Breast epithelium (tissue), 4 donors: ENCODE measurements at regions not wholly inside any gene's neighbourhood (a gene's known extent, or its start where the extent isn't known, plus 50 kb on each side); places are given as distances from the start of the nearest gene placed in this dataset.

Experiments used
- DNase-seq, 2 donors: peaks; one replicate each; pipeline ENCODE4 v3.0.0-alpha.2; 2019; ENCODE audit warnings: low spot score in 2 of 2
- H3K27ac ChIP-seq, 2 donors: fragments of 200-600 bp; sonication (generic) in 1 of 2; one replicate each; pipeline ENCODE4 v1.5.1; 2016 to 2019; ENCODE audit warnings: mild to moderate bottlenecking in 1 of 2
- H3K27me3 ChIP-seq, 2 donors: fragments of 200-600 bp; sonication (generic) in 1 of 2; one replicate each; pipeline versions ENCODE4 v1.5.1 to v1.6.0; 2017 to 2019; ENCODE audit warnings: control low read depth in 1 of 2, mild to moderate bottlenecking in 1 of 2
- H3K36me3 ChIP-seq: fragments of 200-600 bp; one replicate; pipeline ENCODE4 v1.5.1; 2019
- H3K4me1 ChIP-seq, 2 donors: fragments of 200-600 bp; sonication (generic); one replicate each; pipeline ENCODE4 v1.5.1; 2016 to 2019; ENCODE audit warnings: control low read depth in 1 of 2
- H3K4me3 ChIP-seq, 3 donors: fragments of 200-600 bp; sonication (generic); 1 replicate in 2 of 3; 2 replicates in 1 of 3; pipeline ENCODE4 v1.5.1; 2016 to 2019; ENCODE audit warnings: mild to moderate bottlenecking in 3 of 3, moderate library complexity in 2 of 3
- H3K9me3 ChIP-seq, 2 donors: fragments of 200-600 bp; sonication (generic) in 1 of 2; one replicate each; pipeline ENCODE4 v1.5.1; 2016 to 2019; ENCODE audit warnings: control low read depth in 1 of 2
- CTCF ChIP-seq, 3 donors: fragments of 450-650 bp; IDR thresholded peaks; one replicate each; pipeline ENCODE4 v1.5.1; 2016 to 2017; ENCODE audit warnings: antibody characterized with exemption in 3 of 3, mild to moderate bottlenecking in 3 of 3, moderate library complexity in 3 of 3
- POLR2A ChIP-seq: fragments of 450-650 bp; IDR thresholded peaks from one replicate; pipeline ENCODE4 v1.6.1; 2016; ENCODE audit warnings: antibody characterized with exemption, mild to moderate bottlenecking, moderate library complexity
- POLR2AphosphoS5 ChIP-seq, 3 donors: sonication (generic); formaldehyde crosslinking; IDR thresholded peaks; one replicate each; pipeline ENCODE4 v1.6.1; 2017; ENCODE audit warnings: antibody characterized with exemption in 3 of 3
- intact Hi-C: fragments of 100-400 bp; cut with DNase I; formaldehyde crosslinking; loops from one replicate; pipeline ENCODE4 v1.15.1; 2023; ENCODE audit warnings: low total_unique reads

GRCh38 chr6:7000825-7001777 lies 106.7 kb upstream of the RREB1 start:
- H3K27ac ChIP-seq, result no peak overlapping the region
- no peak for TF ChIP-seq CTCF (IDR thresholded peaks at IDR 0.05)
- TF ChIP-seq POLR2A, result no peak
- TF ChIP-seq POLR2AphosphoS5 (IDR thresholded peaks at IDR 0.05), result no peak
- no peak for DNase-seq

GRCh38 chr6:7003041-7003440 lies 104.7 kb upstream of the RREB1 start:
- no peak for DNase-seq

More at GRCh38 chr6:7000825-7001777, 106.7 kb upstream of the RREB1 start:
- Histone ChIP-seq H3K9me3 (no peaks in the 10 kb centered on the region), H3K27me3 (no peaks in the 10 kb centered on the region), H3K36me3 (no peaks in the 10 kb centered on the region), H3K4me1 (no peaks in the 10 kb centered on the region), H3K4me3 (no peak overlapping the region)
- intact Hi-C loops, result no loop called here

GRCh38 chr6:7004581-7005297 lies 103.0 kb upstream of the RREB1 start:
- no peak for DNase-seq
- no peak for TF ChIP-seq POLR2AphosphoS5 (IDR thresholded peaks at IDR 0.05)
- TF ChIP-seq CTCF (IDR thresholded peaks at IDR 0.05), result no peak
- no peak for TF ChIP-seq POLR2A
- Histone ChIP-seq H3K27me3 (no peaks in the 10 kb centered on the region), H3K36me3 (no peaks in the 10 kb centered on the region), H3K9me3 (no peaks in the 10 kb centered on the region), H3K27ac (no peak overlapping the region), H3K4me3 (no peak overlapping the region), H3K4me1 (no peaks in the 10 kb centered on the region)
- intact Hi-C loops, result no loop called here

More at GRCh38 chr6:7003041-7003440, 104.7 kb upstream of the RREB1 start:
- no peaks in the 10 kb centered on the region for H3K4me1 ChIP-seq
- H3K27me3 ChIP-seq, result no peaks in the 10 kb centered on the region
- TF ChIP-seq POLR2AphosphoS5 (IDR thresholded peaks at IDR 0.05) (no peak), POLR2A (no peak), CTCF (IDR thresholded peaks at IDR 0.05) (no peak)
- no peak overlapping the region for H3K4me3 ChIP-seq
- no peak overlapping the region for H3K27ac ChIP-seq
- no peaks in the 10 kb centered on the region for H3K9me3 ChIP-seq
- H3K36me3 ChIP-seq, result no peaks in the 10 kb centered on the region
- intact Hi-C loops, result no loop called here

- no peak overlapping the region for H3K4me3 ChIP-seq
- intact Hi-C loops, result no loop called here
- H3K36me3 ChIP-seq, result no peaks in the 10 kb centered on the region
- no peak for DNase-seq
- H3K4me1 ChIP-seq, result no peaks in the 10 kb centered on the region
- no peaks in the 10 kb centered on the region for H3K27me3 ChIP-seq
- TF ChIP-seq CTCF (IDR thresholded peaks at IDR 0.05) (no peak), POLR2A (no peak), POLR2AphosphoS5 (IDR thresholded peaks at IDR 0.05) (no peak)
- H3K9me3 ChIP-seq, result no peaks in the 10 kb centered on the region
- H3K27ac ChIP-seq, result no peak overlapping the region
These were observed 101.1 kb upstream of the RREB1 start for GRCh38 chr6:7006515-7007191.
